Stomach (tissue), 8 donors: ENCODE measurements at regions not wholly inside any gene's neighbourhood (a gene's known extent, or its start where the extent isn't known, plus 50 kb on each side); places are given as distances from the start of the nearest gene placed in this dataset.

Experiments used
- DNase-seq, 2 donors: peaks; one replicate each; pipeline versions ENCODE4 v3.0.0 to v3.0.0-alpha.2; 2013 to 2019
- H3K27ac ChIP-seq, 5 donors: fragments of 200-600 bp in 4 of 5; sonication (generic) in 4 of 5; one replicate each; pipeline ENCODE4 v1.5.1; 2013 to 2019; ENCODE audit warnings: mild to moderate bottlenecking in 1 of 5, moderate library complexity in 1 of 5
- H3K27me3 ChIP-seq, 3 donors: fragments of 200-600 bp; sonication (generic); one replicate each; pipeline ENCODE4 v1.5.1; 2017 to 2019; ENCODE audit warnings: mixed run types in 1 of 3
- H3K36me3 ChIP-seq, 4 donors: fragments of 200-600 bp; sonication (generic); 1 replicate in 3 of 4; 2 replicates in 1 of 4; pipeline ENCODE4 v1.5.1; 2016 to 2019
- H3K4me1 ChIP-seq, 4 donors: fragments of 200-600 bp; sonication (generic); one replicate each; pipeline ENCODE4 v1.5.1; 2016 to 2019
- H3K4me3 ChIP-seq, 4 donors: fragments of 200-600 bp; sonication (generic) in 3 of 4; one replicate each; pipeline ENCODE4 v1.5.1; 2016 to 2019; ENCODE audit warnings: mild to moderate bottlenecking in 1 of 4
- H3K9me3 ChIP-seq, 4 donors: fragments of 200-600 bp; sonication (generic); one replicate each; pipeline ENCODE4 v1.5.1; 2016 to 2019
- EP300 ChIP-seq: sonication (generic); formaldehyde crosslinking; IDR thresholded peaks from one replicate; pipeline ENCODE4 v1.6.1; 2017; ENCODE audit warnings: antibody characterized with exemption
- POLR2A ChIP-seq, 4 donors: fragments of 450-650 bp; IDR thresholded peaks; one replicate each; pipeline ENCODE4 v1.6.1; 2016; ENCODE audit warnings: antibody characterized with exemption in 4 of 4, control low read depth in 2 of 4, mild to moderate bottlenecking in 1 of 4, moderate library complexity in 1 of 4
- POLR2AphosphoS5 ChIP-seq, 3 donors: sonication (generic); formaldehyde crosslinking; IDR thresholded peaks; one replicate each; pipeline ENCODE4 v1.6.1; 2016; ENCODE audit warnings: antibody characterized with exemption in 3 of 3
- WGBS, 5 donors: extraction: QIAGEN DNeasy Blood & Tissue Kit in 3 of 5; methylation state at CpG; one replicate each; pipeline versions ENCODE4 v1.1.5 to v1.1.7; 2013 to 2018; 5-methylcytosine and 5-hydroxymethylcytosine counted together
- intact Hi-C: fragments of 100-400 bp; cut with DNase I; formaldehyde crosslinking; loops from one replicate; pipeline ENCODE4 v1.15.1; 2023; ENCODE audit warnings: low total_unique reads
- TF ChIP-seq, protein P1 (sequence below), 7 experiments: fragments of 450-650 bp in 4 of 7; fragments of 200-600 bp in 3 of 7; sonication (generic) in 3 of 7; IDR thresholded peaks; one replicate each; pipeline ENCODE4 v1.5.1; 2016 to 2019; ENCODE audit warnings: antibody characterized with exemption in 7 of 7, control low read depth in 2 of 7, mild to moderate bottlenecking in 1 of 7
- donor health status: healthy with polysubstance abuse.
- donor health status: Bipolar disorder and iron deficiency.
- donor health status: healthy.

DNA sequence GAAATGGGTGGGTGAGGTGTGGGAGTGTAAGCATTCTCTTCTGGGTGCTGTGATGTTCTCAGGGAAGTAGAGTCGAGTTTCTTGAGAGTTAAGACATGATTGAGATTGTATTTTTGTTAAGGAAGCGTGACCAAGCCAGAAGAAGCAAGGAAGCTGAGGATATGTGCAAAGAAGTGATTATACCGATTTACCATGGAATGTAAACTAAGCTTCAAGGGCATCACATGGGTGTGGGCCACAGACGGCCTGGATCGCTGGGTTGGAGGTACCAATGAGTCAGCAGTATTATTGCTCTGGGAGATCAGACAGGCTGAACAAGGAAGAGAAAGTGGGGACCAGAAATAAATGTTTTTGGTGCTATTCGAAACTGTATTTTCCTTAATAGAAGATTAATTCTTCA is 184.1 kb upstream of the GMDS start:
- intact Hi-C loops: no loop called here
- Histone ChIP-seq H3K4me1 (no peaks in the 10 kb centered on the region), H3K9me3 (no peaks in the 10 kb centered on the region), H3K36me3 (peaks cover 0 to 8% (median 0%) of the 10 kb centered on the region in 4 donors), H3K27ac (no peak overlapping the region), H3K27me3 (no peaks in the 10 kb centered on the region), H3K4me3 (no peak overlapping the region)
- TF ChIP-seq EP300 (no peak), POLR2A (IDR thresholded peaks at IDR 0.05) (no peak), POLR2AphosphoS5 (IDR thresholded peaks at IDR 0.05) (no peak)
- TF ChIP-seq, protein P1, sequence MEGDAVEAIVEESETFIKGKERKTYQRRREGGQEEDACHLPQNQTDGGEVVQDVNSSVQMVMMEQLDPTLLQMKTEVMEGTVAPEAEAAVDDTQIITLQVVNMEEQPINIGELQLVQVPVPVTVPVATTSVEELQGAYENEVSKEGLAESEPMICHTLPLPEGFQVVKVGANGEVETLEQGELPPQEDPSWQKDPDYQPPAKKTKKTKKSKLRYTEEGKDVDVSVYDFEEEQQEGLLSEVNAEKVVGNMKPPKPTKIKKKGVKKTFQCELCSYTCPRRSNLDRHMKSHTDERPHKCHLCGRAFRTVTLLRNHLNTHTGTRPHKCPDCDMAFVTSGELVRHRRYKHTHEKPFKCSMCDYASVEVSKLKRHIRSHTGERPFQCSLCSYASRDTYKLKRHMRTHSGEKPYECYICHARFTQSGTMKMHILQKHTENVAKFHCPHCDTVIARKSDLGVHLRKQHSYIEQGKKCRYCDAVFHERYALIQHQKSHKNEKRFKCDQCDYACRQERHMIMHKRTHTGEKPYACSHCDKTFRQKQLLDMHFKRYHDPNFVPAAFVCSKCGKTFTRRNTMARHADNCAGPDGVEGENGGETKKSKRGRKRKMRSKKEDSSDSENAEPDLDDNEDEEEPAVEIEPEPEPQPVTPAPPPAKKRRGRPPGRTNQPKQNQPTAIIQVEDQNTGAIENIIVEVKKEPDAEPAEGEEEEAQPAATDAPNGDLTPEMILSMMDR (IDR thresholded peaks at IDR 0.05): no peak
- WGBS, 5 donors: 70 to 81% (median 79%) methylated on average over 6 of the region's 6 CpGs
- no peak for DNase-seq

DNA sequence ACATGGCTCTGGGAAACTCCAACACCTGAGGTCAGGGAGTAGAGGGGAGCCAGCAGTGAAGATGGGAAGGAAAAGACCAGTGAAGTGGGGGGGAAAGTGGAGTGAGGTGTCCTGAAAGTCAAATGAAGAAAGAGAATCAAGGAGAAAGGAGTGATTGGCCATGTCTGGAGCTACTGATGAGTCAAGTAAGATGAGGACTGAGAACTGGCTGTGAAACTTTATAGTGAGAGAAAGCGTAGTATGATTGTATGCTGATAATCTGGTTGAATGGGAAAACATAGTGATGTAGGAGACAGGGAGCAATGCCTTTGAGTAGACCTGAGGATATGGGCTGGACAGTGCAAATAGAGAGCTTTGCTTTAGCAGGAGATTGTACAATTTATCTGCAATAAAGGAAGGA is 183.6 kb upstream of the GMDS start:
- intact Hi-C loops: no loop called here
- DNase-seq: no peak
- 90 to 100% (median 97%) methylated on average over 1 of the region's 1 CpG for WGBS, 5 donors
- Histone ChIP-seq H3K4me1 (no peaks in the 10 kb centered on the region), H3K36me3 (peaks cover 0 to 4% (median 0%) of the 10 kb centered on the region in 4 donors), H3K9me3 (no peaks in the 10 kb centered on the region), H3K4me3 (no peak overlapping the region), H3K27ac (no peak overlapping the region), H3K27me3 (no peaks in the 10 kb centered on the region)
- TF ChIP-seq POLR2A (IDR thresholded peaks at IDR 0.05) (no peak), POLR2AphosphoS5 (IDR thresholded peaks at IDR 0.05) (no peak)
- TF ChIP-seq, protein P1 (IDR thresholded peaks at IDR 0.05): no peak

DNA sequence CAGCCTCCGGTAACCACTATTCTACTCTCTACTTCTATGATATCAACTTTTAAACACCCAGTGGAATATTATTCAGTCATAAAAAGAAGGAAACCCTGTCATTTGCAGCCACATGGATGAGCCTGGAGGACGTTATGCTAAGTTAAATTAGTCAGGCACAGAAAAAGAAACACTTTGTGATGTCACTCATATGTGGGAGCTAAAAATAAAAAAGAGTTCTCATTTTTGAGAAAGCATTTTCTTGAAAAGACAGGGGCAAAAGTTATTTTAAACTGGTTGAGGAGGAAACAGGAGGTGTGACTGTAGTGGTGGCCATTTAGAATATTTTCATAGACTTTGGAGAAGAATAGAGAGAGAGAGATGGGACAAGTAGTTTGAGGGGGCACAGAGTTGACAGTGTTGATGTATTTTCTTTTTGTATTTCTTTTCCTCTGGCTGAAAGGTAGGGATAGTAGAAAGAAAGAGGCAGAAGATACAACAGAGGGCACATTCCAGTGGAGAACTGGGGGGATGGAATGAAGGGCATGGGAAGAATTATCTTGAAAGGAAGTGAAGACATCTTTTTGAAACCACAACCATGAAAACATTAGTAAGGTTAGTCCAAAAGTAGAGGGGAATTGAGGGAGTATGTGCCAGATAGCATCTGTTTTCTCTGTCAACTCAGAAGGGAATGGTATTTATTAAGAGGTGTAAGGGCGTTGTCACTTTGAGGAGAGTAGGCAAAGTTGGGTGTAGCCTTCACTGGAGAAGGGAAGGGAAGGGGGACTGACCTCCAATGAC is 181.3 kb upstream of the GMDS start:
- intact Hi-C loops: no loop called here
- H3K4me3 ChIP-seq: no peak overlapping the region
- no peaks in the 10 kb centered on the region for H3K4me1 ChIP-seq
- DNase-seq: no peak
- H3K27me3 ChIP-seq: no peaks in the 10 kb centered on the region
- H3K36me3 ChIP-seq: no peaks in the 10 kb centered on the region
- 87 to 91% (median 90%) methylated on average over 3 of the region's 3 CpGs for WGBS, 5 donors
- TF ChIP-seq POLR2A (IDR thresholded peaks at IDR 0.05) (no peak), POLR2AphosphoS5 (IDR thresholded peaks at IDR 0.05) (no peak), EP300 (no peak)
- TF ChIP-seq, protein P1 (IDR thresholded peaks at IDR 0.05): no peak
- no peaks in the 10 kb centered on the region for H3K9me3 ChIP-seq
- no peak overlapping the region for H3K27ac ChIP-seq

DNA sequence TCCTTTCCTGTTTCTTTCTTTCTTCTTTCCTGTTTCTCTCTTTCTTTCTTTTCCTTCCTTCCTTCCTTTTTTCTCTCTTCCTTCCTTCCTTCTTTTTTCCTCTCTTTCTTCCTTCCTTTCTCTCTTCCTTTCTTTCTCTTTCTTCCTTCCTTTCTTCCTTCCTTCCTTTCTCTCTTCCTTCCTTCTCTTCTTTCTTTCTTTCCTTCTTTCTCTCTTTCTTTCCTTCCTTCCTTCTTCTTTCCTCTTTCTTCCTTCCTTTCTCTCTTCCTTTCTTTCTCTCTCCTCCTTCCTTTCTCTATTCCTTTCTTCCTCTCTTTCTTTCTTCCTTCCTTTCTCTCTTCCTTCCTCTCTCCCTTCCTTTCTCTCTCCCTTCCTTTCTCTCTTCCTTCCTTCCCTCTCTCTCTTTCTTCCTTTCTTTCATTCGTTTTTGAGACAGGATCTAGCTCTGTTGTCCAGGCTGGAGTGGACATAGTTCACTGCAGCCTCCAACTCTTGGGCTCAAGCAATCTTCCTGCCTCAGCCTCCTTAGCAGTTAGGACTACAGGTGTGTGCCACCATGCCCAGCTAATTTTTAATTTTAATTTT is 170.8 kb upstream of the GMDS start:
- intact Hi-C loops: no loop called here
- no peaks in the 10 kb centered on the region for H3K4me1 ChIP-seq
- no peak for DNase-seq
- peaks cover 0 to 6% (median 2%) of the 10 kb centered on the region in 4 donors for H3K36me3 ChIP-seq
- H3K9me3 ChIP-seq: no peaks in the 10 kb centered on the region
- H3K27me3 ChIP-seq: no peaks in the 10 kb centered on the region
- TF ChIP-seq POLR2A (IDR thresholded peaks at IDR 0.05) (no peak), POLR2AphosphoS5 (IDR thresholded peaks at IDR 0.05) (no peak), EP300 (no peak)
- TF ChIP-seq, protein P1 (IDR thresholded peaks at IDR 0.05): no peak
- H3K4me3 ChIP-seq: no peak overlapping the region
- 68 to 92% (median 76%) methylated on average over 1 of the region's 1 CpG for WGBS, 5 donors
- no peak overlapping the region for H3K27ac ChIP-seq
